Neural cell (in vitro differentiated cells): ENCODE measurements at regions not wholly inside any gene's neighbourhood (a gene's known extent, or its start where the extent isn't known, plus 50 kb on each side); places are given as distances from the start of the nearest gene placed in this dataset.

Source experiments
- H2AFZ ChIP-seq: fragments of 200-600, 300-800 bp; sonication (generic), shearing (Covaris generic); 2 replicates; pipeline ENCODE4 v1.6.0; 2014; ENCODE audit warnings: low read depth, mild to moderate bottlenecking, antibody characterized with exemption, low read length, moderate library complexity
- H3F3A ChIP-seq: fragments of 200-600 bp; shearing (Covaris generic); 2 replicates; pipeline ENCODE4 v1.6.1; 2016; ENCODE audit warnings: mild to moderate bottlenecking, moderate library complexity, mixed read lengths, antibody characterized with exemption, low read length; ENCODE audit not compliant: insufficient read depth, poor library complexity, severe bottlenecking
- H3K27ac ChIP-seq: fragments of 200-600, 300-800 bp; sonication (generic), shearing (Covaris generic); 2 replicates; pipeline ENCODE4 v1.5.1; 2014; ENCODE audit warnings: mild to moderate bottlenecking, low read length, moderate library complexity
- H3K27me3 ChIP-seq: fragments of 300-800, 200-600 bp; sonication (generic), shearing (Covaris generic); 2 replicates; pipeline ENCODE4 v1.6.0; 2014; ENCODE audit warnings: mild to moderate bottlenecking, low read depth, low read length, moderate library complexity; ENCODE audit not compliant: insufficient read depth
- H3K36me3 ChIP-seq: fragments of 300-800, 200-600 bp; sonication (generic), shearing (Covaris generic); 2 replicates; pipeline ENCODE4 v1.5.1; 2014; ENCODE audit warnings: mild to moderate bottlenecking, antibody characterized with exemption, low read length, moderate library complexity; ENCODE audit not compliant: insufficient read depth
- H3K4me2 ChIP-seq: fragments of 300-800, 200-600 bp; sonication (generic), shearing (Covaris generic); 2 replicates; pipeline ENCODE4 v1.6.0; 2014; ENCODE audit warnings: mild to moderate bottlenecking, low read length
- H3K4me3 ChIP-seq: fragments of 300-800, 200-600 bp; sonication (generic), shearing (Covaris generic); 2 replicates; pipeline ENCODE4 v1.5.1; 2014; ENCODE audit warnings: mild to moderate bottlenecking, low read length, moderate library complexity
- H3K79me2 ChIP-seq: fragments of 200-600 bp; shearing (Covaris generic); replicated peaks from 2 replicates; pipeline ENCODE4 v1.6.0; 2014; ENCODE audit warnings: mild to moderate bottlenecking, low read length, moderate library complexity; ENCODE audit not compliant: insufficient read depth
- H3K9ac ChIP-seq: fragments of 300-800, 200-600 bp; sonication (generic), shearing (Covaris generic); 2 replicates; pipeline ENCODE4 v1.6.1; 2016; ENCODE audit warnings: mild to moderate bottlenecking, low read length, mixed read lengths
- H3K9me2 ChIP-seq: fragments of 200-600 bp; shearing (Covaris generic); 2 replicates; pipeline ENCODE4 v1.6.1; 2016; ENCODE audit warnings: mild to moderate bottlenecking, low read length, mixed read lengths; ENCODE audit not compliant: insufficient read depth
- H3K9me3 ChIP-seq: fragments of 200-600, 300-800 bp; sonication (generic), shearing (Covaris generic); 2 replicates; pipeline ENCODE4 v1.6.1; 2016; ENCODE audit warnings: mild to moderate bottlenecking, mixed run types, low read length, moderate library complexity, mixed read lengths
- H4K20me1 ChIP-seq: fragments of 200-600 bp; shearing (Covaris generic); 2 replicates; pipeline ENCODE4 v1.6.1; 2016; ENCODE audit warnings: mild to moderate bottlenecking, mixed run types; ENCODE audit not compliant: insufficient read depth
- CTCF ChIP-seq: fragments of 450-650 bp; IDR thresholded peaks from 2 replicates; pipeline ENCODE4 v1.5.1; 2014; ENCODE audit warnings: antibody characterized with exemption, mild to moderate bottlenecking, moderate library complexity; ENCODE audit not compliant: poor library complexity, severe bottlenecking
- EP300 ChIP-seq: fragments of 450-650 bp; conservative IDR thresholded peaks from 2 replicates; pipeline ENCODE4 v1.6.1; 2014; ENCODE audit warnings: antibody characterized with exemption, mild to moderate bottlenecking, moderate library complexity; ENCODE audit not compliant: poor library complexity, severe bottlenecking
- EZH2 ChIP-seq: fragments of 200-600, 300-800 bp; shearing (Covaris generic), sonication (generic); IDR thresholded peaks from 2 replicates; pipeline ENCODE4 v1.6.1; 2014; ENCODE audit warnings: antibody characterized with exemption, low read length, borderline replicate concordance, mild to moderate bottlenecking; ENCODE audit not compliant: insufficient read depth, poor library complexity, severe bottlenecking
- MXI1 ChIP-seq: fragments of 450-650 bp; conservative IDR thresholded peaks from 2 replicates; pipeline ENCODE4 v1.6.1; 2014; ENCODE audit warnings: antibody characterized with exemption, mild to moderate bottlenecking; ENCODE audit not compliant: poor library complexity, severe bottlenecking
- POLR2AphosphoS5 ChIP-seq: IDR thresholded peaks from 2 replicates; pipeline ENCODE4 v1.6.1; 2012
- RAD21 ChIP-seq: fragments of 450-650 bp; conservative IDR thresholded peaks from 2 replicates; pipeline ENCODE4 v1.6.1; 2014; ENCODE audit warnings: antibody characterized with exemption, mild to moderate bottlenecking, moderate library complexity
- REST ChIP-seq: IDR thresholded peaks from 2 replicates; pipeline ENCODE4 v1.6.1; 2012; ENCODE audit warnings: borderline replicate concordance
- SMC3 ChIP-seq: fragments of 450-650 bp; conservative IDR thresholded peaks from 2 replicates; pipeline ENCODE4 v1.6.1; 2014; ENCODE audit warnings: antibody characterized with exemption, mild to moderate bottlenecking, moderate library complexity; ENCODE audit not compliant: poor library complexity
- TAF1 ChIP-seq: IDR thresholded peaks from 2 replicates; pipeline ENCODE4 v1.6.1; 2012; ENCODE audit warnings: low read depth

- Histone ChIP-seq H3K79me2 (no peaks in the 10 kb centered on the region), H3K9ac (no peak overlapping the region), H3F3A (no peaks in the 10 kb centered on the region), H3K27ac (no peak overlapping the region), H3K27me3 (no peaks in the 10 kb centered on the region), H3K4me2 (no peak overlapping the region), H3K9me3 (no peaks in the 10 kb centered on the region), H3K36me3 (no peaks in the 10 kb centered on the region), H3K9me2 (no peaks in the 10 kb centered on the region), H2AFZ (no peak overlapping the region), H3K4me3 (no peak overlapping the region), H4K20me1 (no peaks in the 10 kb centered on the region)
- TF ChIP-seq EP300: no peak
- TF ChIP-seq REST: no peak
- no peak for TF ChIP-seq SMC3
- no peak for TF ChIP-seq RAD21
- no peak for TF ChIP-seq CTCF
- TF ChIP-seq TAF1: no peak
- TF ChIP-seq EZH2: no peak
Measured at GRCh38 chr22:48265000-48265625, 1502.7 kb downstream of the TBC1D22A start.

- Histone ChIP-seq H3K9ac (no peak overlapping the region), H3K9me3 (no peaks in the 10 kb centered on the region), H3K9me2 (no peaks in the 10 kb centered on the region), H3K27ac (no peak overlapping the region), H3K4me2 (no peak overlapping the region), H3K4me3 (no peak overlapping the region), H3K79me2 (no peaks in the 10 kb centered on the region), H4K20me1 (no peaks in the 10 kb centered on the region), H3K27me3 (no peaks in the 10 kb centered on the region), H3K36me3 (no peaks in the 10 kb centered on the region), H3F3A (no peaks in the 10 kb centered on the region), H2AFZ (no peak overlapping the region)
- TF ChIP-seq MXI1 (no peak), SMC3 (no peak)
Measured at GRCh38 chr22:48264586-48264985, 1502.1 kb downstream of the TBC1D22A start.

- no peak for TF ChIP-seq TAF1
- no peak for TF ChIP-seq MXI1
- no peak for TF ChIP-seq RAD21
- no peak for TF ChIP-seq REST
- TF ChIP-seq EP300: no peak
- no peak for TF ChIP-seq CTCF
- TF ChIP-seq EZH2: no peak
- TF ChIP-seq POLR2AphosphoS5: no peak
- TF ChIP-seq SMC3: no peak
- H3F3A ChIP-seq: no peaks in the 10 kb centered on the region
Measured at GRCh38 chr22:48263791-48264351, 1501.4 kb downstream of the TBC1D22A start.

More at GRCh38 chr22:48263791-48264351, 1501.4 kb downstream of the TBC1D22A start:
- no peaks in the 10 kb centered on the region for H3K9me2 ChIP-seq
- no peak overlapping the region for H2AFZ ChIP-seq
- H4K20me1 ChIP-seq: no peaks in the 10 kb centered on the region
- H3K27ac ChIP-seq: no peak overlapping the region
- H3K4me2 ChIP-seq: no peak overlapping the region
- no peak overlapping the region for H3K4me3 ChIP-seq
- no peaks in the 10 kb centered on the region for H3K27me3 ChIP-seq
- no peak overlapping the region for H3K9ac ChIP-seq
- no peaks in the 10 kb centered on the region for H3K79me2 ChIP-seq
- no peaks in the 10 kb centered on the region for H3K9me3 ChIP-seq
- H3K36me3 ChIP-seq: no peaks in the 10 kb centered on the region
